Activated CD4-positive, CD25-positive, alpha-beta regulatory T cell treated with anti-CD3 and anti-CD28 coated beads, Interleukin-2, amount 50 U/mL, for 24 hours (primary cell): ENCODE measurements at regions not wholly inside any gene's neighbourhood (a gene's known extent, or its start where the extent isn't known, plus 50 kb on each side); places are given as distances from the start of the nearest gene placed in this dataset.
A peak's percentile ranks its signal among the peaks of the same experiment; 100 is the strongest.

ENCODE experiments used
- ATAC-seq, 2 donors: fragments of 150-1000 bp; cut with Tn5 transposase; one replicate each; pipeline ENCODE4 v1.10.0; 2021; ENCODE audit warnings: mild to moderate bottlenecking in 1 of 2, moderate library complexity in 1 of 2

- no peak for ATAC-seq
These were observed 123.4 kb upstream of the CSF3R start for GRCh38 chr1:36605942-36606640.

- no peak for ATAC-seq
These were observed 120.7 kb upstream of the CSF3R start for GRCh38 chr1:36603461-36603860.

- no peak for ATAC-seq
These were observed 119.5 kb upstream of the CSF3R start for GRCh38 chr1:36602184-36602583.

- no peak for ATAC-seq
These were observed 117.1 kb upstream of the CSF3R start for GRCh38 chr1:36599828-36600227.

- no peak for ATAC-seq
These were observed 114.8 kb upstream of the CSF3R start for GRCh38 chr1:36597514-36597913.

GRCh38 chr1:36595921-36596320 lies 113.2 kb upstream of the CSF3R start:
- ATAC-seq, result no peak

GRCh38 chr1:36595349-36595748 lies 112.6 kb upstream of the CSF3R start:
- no peak for ATAC-seq

- ATAC-seq, result no peak
These were observed 111.3 kb upstream of the CSF3R start for GRCh38 chr1:36594023-36594422.

GRCh38 chr1:36591278-36591677 lies 108.6 kb upstream of the CSF3R start:
- ATAC-seq, result no peak

GRCh38 chr1:36590771-36591170 lies 108.1 kb upstream of the CSF3R start:
- ATAC-seq, result no peak

- no peak for ATAC-seq
These were observed 107.6 kb upstream of the CSF3R start for GRCh38 chr1:36590264-36590663.

- ATAC-seq, result no peak
These were observed 106.3 kb upstream of the CSF3R start for GRCh38 chr1:36588972-36589371.

GRCh38 chr1:36585569-36586548 lies 103.1 kb upstream of the CSF3R start:
- no peak for ATAC-seq

- no peak for ATAC-seq
These were observed 102.3 kb upstream of the CSF3R start for GRCh38 chr1:36584874-36585453.

GRCh38 chr1:36583980-36584782 lies 101.5 kb upstream of the CSF3R start:
- no peak for ATAC-seq

GRCh38 chr1:36583080-36583479 lies 100.4 kb upstream of the CSF3R start:
- no peak for ATAC-seq

- no peak for ATAC-seq
These were observed 99.5 kb upstream of the CSF3R start for GRCh38 chr1:36582066-36582755.

- ATAC-seq, result no peak
These were observed 97.8 kb upstream of the CSF3R start for GRCh38 chr1:36580524-36580923.

- ATAC-seq, result no peak
These were observed 96.3 kb upstream of the CSF3R start for GRCh38 chr1:36579039-36579438.

- no peak for ATAC-seq
These were observed 93.9 kb upstream of the CSF3R start for GRCh38 chr1:36576551-36577110.

- ATAC-seq, result peak; percentile 51 to 55
These were observed 93.4 kb upstream of the CSF3R start for GRCh38 chr1:36576118-36576517.

- no peak for ATAC-seq
These were observed 90.7 kb upstream of the CSF3R start for GRCh38 chr1:36573445-36573844.
